ENCODE measurements at regions not wholly inside any gene's neighbourhood (a gene's known extent, or its start where the extent isn't known, plus 50 kb on each side); places are given as distances from the start of the nearest gene placed in this dataset.

DNA sequence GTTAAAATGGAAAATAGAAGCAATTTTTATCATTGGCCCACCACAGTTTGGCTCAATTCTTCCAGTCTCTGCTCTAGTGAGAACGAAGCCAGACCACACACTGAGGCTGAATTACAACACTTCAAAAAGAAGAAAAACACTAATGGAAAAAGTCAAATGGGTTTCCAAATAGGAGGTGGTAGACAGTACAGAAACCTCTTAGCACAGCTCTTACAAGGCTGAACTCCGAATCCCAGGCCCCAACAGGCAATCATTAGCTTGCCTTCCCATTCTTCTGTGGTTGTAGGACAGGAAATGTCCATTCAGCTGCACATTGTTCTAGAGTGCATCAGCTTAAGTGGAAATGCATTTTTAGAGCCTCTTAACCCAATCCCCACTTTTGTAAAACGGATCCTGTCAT lies 115.1 kb upstream of the MEOX2 start:
- no peaks in the 10 kb centered on the region for H3K36me3 ChIP-seq
- TF ChIP-seq, protein P1, sequence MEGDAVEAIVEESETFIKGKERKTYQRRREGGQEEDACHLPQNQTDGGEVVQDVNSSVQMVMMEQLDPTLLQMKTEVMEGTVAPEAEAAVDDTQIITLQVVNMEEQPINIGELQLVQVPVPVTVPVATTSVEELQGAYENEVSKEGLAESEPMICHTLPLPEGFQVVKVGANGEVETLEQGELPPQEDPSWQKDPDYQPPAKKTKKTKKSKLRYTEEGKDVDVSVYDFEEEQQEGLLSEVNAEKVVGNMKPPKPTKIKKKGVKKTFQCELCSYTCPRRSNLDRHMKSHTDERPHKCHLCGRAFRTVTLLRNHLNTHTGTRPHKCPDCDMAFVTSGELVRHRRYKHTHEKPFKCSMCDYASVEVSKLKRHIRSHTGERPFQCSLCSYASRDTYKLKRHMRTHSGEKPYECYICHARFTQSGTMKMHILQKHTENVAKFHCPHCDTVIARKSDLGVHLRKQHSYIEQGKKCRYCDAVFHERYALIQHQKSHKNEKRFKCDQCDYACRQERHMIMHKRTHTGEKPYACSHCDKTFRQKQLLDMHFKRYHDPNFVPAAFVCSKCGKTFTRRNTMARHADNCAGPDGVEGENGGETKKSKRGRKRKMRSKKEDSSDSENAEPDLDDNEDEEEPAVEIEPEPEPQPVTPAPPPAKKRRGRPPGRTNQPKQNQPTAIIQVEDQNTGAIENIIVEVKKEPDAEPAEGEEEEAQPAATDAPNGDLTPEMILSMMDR (IDR thresholded peaks at IDR 0.05; ENCODE audit: low read depth, low read length), result no peak
- peaks cover 7% of the 10 kb centered on the region for H3K4me1 ChIP-seq (ENCODE audit: low read depth)
- no peak overlapping the region for H3K4me3 ChIP-seq
- no peaks in the 10 kb centered on the region for H3K9me3 ChIP-seq (ENCODE audit: low read depth)
- H3K27ac ChIP-seq, result no peak overlapping the region
- DNase-seq (ENCODE audit: low read depth in 1 of 2, low spot score in 1 of 2), result peak; percentile 6 to 84
- no peaks in the 10 kb centered on the region for H3K27me3 ChIP-seq

GRCh38 chr7:15801041-15801440 lies 114.6 kb upstream of the MEOX2 start:
- no peak overlapping the region for H3K27ac ChIP-seq
- H3K36me3 ChIP-seq, result no peaks in the 10 kb centered on the region
- H3K4me1 ChIP-seq (ENCODE audit: low read depth), result peaks cover 7% of the 10 kb centered on the region
- no peaks in the 10 kb centered on the region for H3K9me3 ChIP-seq (ENCODE audit: low read depth)
- no peak overlapping the region for H3K4me3 ChIP-seq
- TF ChIP-seq, protein P1 (IDR thresholded peaks at IDR 0.05; ENCODE audit: low read depth, low read length), result no peak
- H3K27me3 ChIP-seq, result no peaks in the 10 kb centered on the region
- DNase-seq (ENCODE audit: low read depth in 1 of 2, low spot score in 1 of 2), result peak in 1 of 2 donors; percentile 9

GRCh38 chr7:15798081-15798480 lies 111.6 kb upstream of the MEOX2 start:
- Histone ChIP-seq H3K9me3 (ENCODE audit: low read depth) (no peaks in the 10 kb centered on the region), H3K27ac (no peak overlapping the region), H3K4me1 (ENCODE audit: low read depth) (peaks cover 7% of the 10 kb centered on the region), H3K27me3 (no peaks in the 10 kb centered on the region), H3K36me3 (no peaks in the 10 kb centered on the region), H3K4me3 (no peak overlapping the region)
- TF ChIP-seq, protein P1 (IDR thresholded peaks at IDR 0.05; ENCODE audit: low read depth, low read length), result no peak
- no peak for DNase-seq (ENCODE audit: low read depth in 1 of 2, low spot score in 1 of 2)

DNA sequence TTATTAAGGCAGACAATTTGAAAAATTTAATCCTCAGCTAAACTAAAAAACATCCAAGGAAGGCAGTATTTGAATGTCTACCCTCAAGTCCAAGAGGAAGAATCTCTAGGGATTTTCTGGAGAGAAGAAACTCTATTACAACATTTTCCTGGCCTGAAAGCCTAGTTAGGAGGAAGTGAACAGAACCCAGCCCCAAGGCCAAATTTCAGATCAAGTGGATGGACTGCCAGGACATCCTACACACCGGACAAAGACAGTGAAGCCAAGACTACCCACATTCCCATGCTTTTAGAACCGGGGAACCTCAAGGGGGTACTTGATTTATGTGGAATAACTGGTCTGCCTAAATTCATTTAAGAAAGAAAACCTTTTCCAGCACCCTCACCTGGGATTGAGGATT lies 108.9 kb upstream of the MEOX2 start:
- Histone ChIP-seq H3K4me3 (no peak overlapping the region), H3K27me3 (no peaks in the 10 kb centered on the region), H3K9me3 (ENCODE audit: low read depth) (no peaks in the 10 kb centered on the region), H3K4me1 (ENCODE audit: low read depth) (no peaks in the 10 kb centered on the region), H3K36me3 (no peaks in the 10 kb centered on the region), H3K27ac (no peak overlapping the region)
- TF ChIP-seq, protein P1 (IDR thresholded peaks at IDR 0.05; ENCODE audit: low read depth, low read length), result no peak
- DNase-seq (ENCODE audit: low read depth in 1 of 2, low spot score in 1 of 2), result no peak

DNA sequence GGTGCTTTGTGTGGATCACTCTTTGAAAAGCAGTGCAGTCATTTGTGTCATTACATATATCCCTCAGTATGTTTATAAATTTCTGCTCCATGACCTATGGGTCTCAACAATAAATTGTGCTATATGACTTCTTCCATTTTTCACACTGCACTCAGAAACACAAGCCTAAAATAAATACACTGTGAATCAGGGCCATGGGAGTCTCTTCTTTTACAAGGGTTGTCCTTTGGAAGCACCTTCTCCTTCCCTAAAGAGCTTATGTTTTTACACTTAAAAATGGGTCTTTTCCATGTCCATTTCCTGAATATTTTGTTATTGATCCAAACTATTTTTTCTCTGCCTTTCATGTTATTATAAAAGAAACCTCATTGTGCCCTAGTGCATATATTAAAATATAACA lies 108.3 kb upstream of the MEOX2 start:
- Histone ChIP-seq H3K27me3 (no peaks in the 10 kb centered on the region), H3K4me3 (no peak overlapping the region), H3K36me3 (no peaks in the 10 kb centered on the region), H3K4me1 (ENCODE audit: low read depth) (no peaks in the 10 kb centered on the region), H3K9me3 (ENCODE audit: low read depth) (no peaks in the 10 kb centered on the region), H3K27ac (no peak overlapping the region)
- TF ChIP-seq, protein P1 (IDR thresholded peaks at IDR 0.05; ENCODE audit: low read depth, low read length), result no peak
- no peak for DNase-seq (ENCODE audit: low read depth in 1 of 2, low spot score in 1 of 2)

DNA sequence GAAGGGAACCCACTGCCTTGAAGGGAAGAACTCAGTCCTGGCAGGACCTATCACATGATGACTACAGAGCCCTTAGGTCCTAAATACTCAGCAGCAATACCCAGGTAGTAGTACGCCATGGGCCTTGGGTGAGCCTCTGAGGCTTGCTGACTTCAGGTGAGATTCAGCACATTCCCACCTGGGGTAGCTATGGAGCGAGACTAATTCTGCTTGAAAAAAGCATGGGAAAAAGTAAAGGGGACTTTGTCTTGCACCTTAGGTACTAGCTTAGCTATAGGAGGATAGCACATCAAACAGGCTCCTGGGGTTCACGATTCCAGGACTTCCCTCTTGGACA lies 98.2 kb upstream of the MEOX2 start:
- Histone ChIP-seq H3K4me3 (no peak overlapping the region), H3K36me3 (no peaks in the 10 kb centered on the region), H3K27me3 (no peaks in the 10 kb centered on the region), H3K9me3 (ENCODE audit: low read depth) (no peaks in the 10 kb centered on the region), H3K27ac (no peak overlapping the region), H3K4me1 (ENCODE audit: low read depth) (peaks cover 12% of the 10 kb centered on the region)
- TF ChIP-seq, protein P1 (IDR thresholded peaks at IDR 0.05; ENCODE audit: low read depth, low read length), result no peak
- no peak for DNase-seq (ENCODE audit: low read depth in 1 of 2, low spot score in 1 of 2)
